NAMALWA (cell line): ENCODE measurements at regions not wholly inside any gene's neighbourhood (a gene's known extent, or its start where the extent isn't known, plus 50 kb on each side); places are given as distances from the start of the nearest gene placed in this dataset.
"Not testable (repeated sequence)": the region's sequence is repeated elsewhere in the genome, so short reads cannot be mapped to it uniquely, and the experiment has no call there.

Experiments used
- DNase-seq: peaks from one replicate; pipeline ENCODE4 v3.0.0-alpha.2; 2015; ENCODE audit warnings: low spot score

GRCh38 chr5:56295311-56295710 lies 62.2 kb upstream of the ANKRD55 start:
- DNase-seq: not testable (repeated sequence)

- DNase-seq: no peak
Observed at GRCh38 chr5:56294354-56294753, 61.2 kb upstream of the ANKRD55 start.

- DNase-seq: not testable (repeated sequence)
Observed at GRCh38 chr5:56292874-56293273, 59.7 kb upstream of the ANKRD55 start.

GRCh38 chr5:56291661-56292374 lies 58.7 kb upstream of the ANKRD55 start:
- no peak for DNase-seq

- DNase-seq: no peak
Observed at GRCh38 chr5:56291079-56291643, 58.0 kb upstream of the ANKRD55 start.

- DNase-seq: no peak
Observed at GRCh38 chr5:56290378-56291078, 57.4 kb upstream of the ANKRD55 start.

GRCh38 chr5:56289602-56289987 lies 56.5 kb upstream of the ANKRD55 start:
- no peak for DNase-seq

GRCh38 chr5:56288873-56289601 lies 55.9 kb upstream of the ANKRD55 start:
- no peak for DNase-seq

GRCh38 chr5:56286015-56286884 lies 53.1 kb upstream of the ANKRD55 start:
- no peak for DNase-seq

GRCh38 chr5:56282951-56283350 lies 49.8 kb upstream of the ANKRD55 start:
- no peak for DNase-seq
